ENCODE measurements at regions not wholly inside any gene's neighbourhood (a gene's known extent, or its start where the extent isn't known, plus 50 kb on each side); places are given as distances from the start of the nearest gene placed in this dataset.

- no peak for DNase-seq
Measured at GRCh38 chr22:22091400-22091878, 108.9 kb upstream of the TOP3B start.

GRCh38 chr22:22090650-22091399, 108.2 kb upstream of the TOP3B start:
- DNase-seq = no peak

GRCh38 chr22:22089459-22090308, 107.1 kb upstream of the TOP3B start:
- no peak for DNase-seq

- no peak for DNase-seq
Measured at GRCh38 chr22:22088658-22089458, 106.3 kb upstream of the TOP3B start.

- no peak for DNase-seq
Measured at GRCh38 chr22:22087854-22088657, 105.5 kb upstream of the TOP3B start.

- DNase-seq = no peak
Measured at GRCh38 chr22:22086501-22087158, 104.0 kb upstream of the TOP3B start.

GRCh38 chr22:22085702-22086500, 103.3 kb upstream of the TOP3B start:
- no peak for DNase-seq

GRCh38 chr22:22084089-22084711, 101.6 kb upstream of the TOP3B start:
- no peak for DNase-seq

GRCh38 chr22:22082960-22083359, 100.4 kb upstream of the TOP3B start:
- no peak for DNase-seq

GRCh38 chr22:22082229-22082835, 99.7 kb upstream of the TOP3B start:
- DNase-seq = no peak

- DNase-seq = no peak
Measured at GRCh38 chr22:22080270-22080669, 97.7 kb upstream of the TOP3B start.

GRCh38 chr22:22079404-22080148, 97.0 kb upstream of the TOP3B start:
- no peak for DNase-seq

GRCh38 chr22:22078329-22078728, 95.7 kb upstream of the TOP3B start:
- DNase-seq = no peak

- DNase-seq = no peak
Measured at GRCh38 chr22:22076932-22077703, 94.5 kb upstream of the TOP3B start.

- no peak for DNase-seq
Measured at GRCh38 chr22:22076361-22076760, 93.8 kb upstream of the TOP3B start.

GRCh38 chr22:22075382-22076163, 93.0 kb upstream of the TOP3B start:
- DNase-seq = no peak

GRCh38 chr22:22074634-22075381, 92.2 kb upstream of the TOP3B start:
- no peak for DNase-seq
